ENCODE measurements at regions not wholly inside any gene's neighbourhood (a gene's known extent, or its start where the extent isn't known, plus 50 kb on each side); places are given as distances from the start of the nearest gene placed in this dataset.
"Not testable (repeated sequence)": the region's sequence is repeated elsewhere in the genome, so short reads cannot be mapped to it uniquely, and the experiment has no call there.

DNA sequence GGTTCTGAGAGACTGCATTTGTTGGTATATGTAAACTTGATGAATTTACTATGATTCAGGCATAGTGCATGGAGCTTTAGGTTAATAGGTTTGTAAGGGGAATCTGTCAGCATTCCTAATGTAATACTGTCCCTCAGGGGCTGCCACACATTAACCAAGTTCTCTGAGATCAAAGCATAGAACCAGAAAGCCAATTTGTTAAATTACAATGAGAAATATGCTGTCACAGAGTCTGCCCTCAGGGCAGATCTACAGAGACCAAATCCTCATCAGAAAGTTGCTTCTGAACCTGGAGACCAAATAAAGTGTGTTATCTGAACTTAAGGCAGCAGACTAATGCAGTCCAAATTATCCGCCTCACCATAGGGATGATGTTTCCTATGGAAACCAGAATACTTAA lies 250.8 kb upstream of the HTR1E start:
- no peaks in the 10 kb centered on the region for H3K36me3 ChIP-seq
- no peak overlapping the region for H3K4me3 ChIP-seq
- H3K27me3 ChIP-seq: no peaks in the 10 kb centered on the region
- H3K9me3 ChIP-seq: no peaks in the 10 kb centered on the region
- intact Hi-C loops (cut with DNase I): no loop called here
- TF ChIP-seq, protein P1, sequence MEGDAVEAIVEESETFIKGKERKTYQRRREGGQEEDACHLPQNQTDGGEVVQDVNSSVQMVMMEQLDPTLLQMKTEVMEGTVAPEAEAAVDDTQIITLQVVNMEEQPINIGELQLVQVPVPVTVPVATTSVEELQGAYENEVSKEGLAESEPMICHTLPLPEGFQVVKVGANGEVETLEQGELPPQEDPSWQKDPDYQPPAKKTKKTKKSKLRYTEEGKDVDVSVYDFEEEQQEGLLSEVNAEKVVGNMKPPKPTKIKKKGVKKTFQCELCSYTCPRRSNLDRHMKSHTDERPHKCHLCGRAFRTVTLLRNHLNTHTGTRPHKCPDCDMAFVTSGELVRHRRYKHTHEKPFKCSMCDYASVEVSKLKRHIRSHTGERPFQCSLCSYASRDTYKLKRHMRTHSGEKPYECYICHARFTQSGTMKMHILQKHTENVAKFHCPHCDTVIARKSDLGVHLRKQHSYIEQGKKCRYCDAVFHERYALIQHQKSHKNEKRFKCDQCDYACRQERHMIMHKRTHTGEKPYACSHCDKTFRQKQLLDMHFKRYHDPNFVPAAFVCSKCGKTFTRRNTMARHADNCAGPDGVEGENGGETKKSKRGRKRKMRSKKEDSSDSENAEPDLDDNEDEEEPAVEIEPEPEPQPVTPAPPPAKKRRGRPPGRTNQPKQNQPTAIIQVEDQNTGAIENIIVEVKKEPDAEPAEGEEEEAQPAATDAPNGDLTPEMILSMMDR (IDR thresholded peaks at IDR 0.05): no peak
- no peak for TF ChIP-seq POLR2A (IDR thresholded peaks at IDR 0.05)
- DNase-seq (no peak), ATAC-seq (no peak)
- no peaks in the 10 kb centered on the region for H3K4me1 ChIP-seq
- WGBS (ENCODE audit: insufficient coverage, low coverage, low lambda C conversion rate, missing lambda C conversion rate): 73% methylated on average over 1 of the region's 1 CpG
- no peak overlapping the region for H3K27ac ChIP-seq

- intact Hi-C loops (cut with DNase I): no loop called here
- Histone ChIP-seq H3K9me3 (no peaks in the 10 kb centered on the region), H3K4me3 (no peak overlapping the region), H3K27me3 (no peaks in the 10 kb centered on the region), H3K4me1 (no peaks in the 10 kb centered on the region), H3K36me3 (no peaks in the 10 kb centered on the region), H3K27ac (no peak overlapping the region)
- TF ChIP-seq, protein P1 (IDR thresholded peaks at IDR 0.05): no peak
- no peak for TF ChIP-seq POLR2A (IDR thresholded peaks at IDR 0.05)
- WGBS (ENCODE audit: insufficient coverage, low coverage, low lambda C conversion rate, missing lambda C conversion rate): 56% methylated on average over 3 of the region's 3 CpGs
- DNase-seq (no peak), ATAC-seq (no peak)
Measured at GRCh38 chr6:86685230-86685797, 252.0 kb upstream of the HTR1E start.

DNA sequence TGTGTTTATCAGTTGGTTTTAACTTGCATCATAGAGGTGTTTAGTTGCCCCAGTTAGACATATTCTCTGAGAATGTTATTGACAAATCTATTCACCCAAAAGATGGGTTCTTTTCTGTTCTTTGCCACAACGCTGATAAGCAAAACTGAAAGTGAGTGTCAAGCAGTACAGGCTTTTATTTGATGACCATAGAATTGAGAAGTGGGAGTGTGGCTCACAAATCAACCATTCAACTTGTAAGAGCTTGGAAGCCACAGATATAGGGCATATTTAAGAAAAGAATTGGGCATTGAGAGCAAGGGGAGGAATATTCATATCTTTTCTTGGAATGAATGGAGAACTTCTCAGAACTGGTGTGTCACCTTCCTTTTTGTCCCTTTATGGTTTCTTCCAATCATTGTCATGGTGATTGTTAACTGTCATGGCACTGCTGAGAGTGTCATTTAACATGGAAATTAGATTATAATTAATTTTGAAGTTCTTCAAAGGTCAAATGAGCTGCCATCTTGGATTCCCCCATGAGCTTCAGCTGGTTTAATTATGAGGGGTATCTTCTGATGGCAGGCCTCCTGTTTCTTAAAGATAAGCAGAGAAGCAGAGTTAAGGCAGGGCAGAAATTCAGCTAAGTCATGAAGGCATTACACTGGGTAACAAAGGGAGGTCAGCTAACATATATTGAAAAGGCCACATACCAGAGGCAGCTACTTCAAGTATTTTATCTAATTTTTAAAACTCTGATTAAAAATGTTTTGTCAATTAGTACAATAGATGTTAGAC lies 254.0 kb upstream of the HTR1E start:
- TF ChIP-seq, protein P1 (IDR thresholded peaks at IDR 0.05): no peak
- TF ChIP-seq POLR2A (IDR thresholded peaks at IDR 0.05): no peak
- DNase-seq (no peak), ATAC-seq (no peak)
- H3K4me3 ChIP-seq: no peak overlapping the region
- H3K27ac ChIP-seq: no peak overlapping the region
- H3K4me1 ChIP-seq: no peaks in the 10 kb centered on the region
- 47% methylated on average over 1 of the region's 1 CpG for WGBS (ENCODE audit: insufficient coverage, low coverage, low lambda C conversion rate, missing lambda C conversion rate)
- H3K36me3 ChIP-seq: no peaks in the 10 kb centered on the region
- intact Hi-C loops (cut with DNase I): no loop called here
- no peaks in the 10 kb centered on the region for H3K9me3 ChIP-seq
- no peaks in the 10 kb centered on the region for H3K27me3 ChIP-seq

GRCh38 chr6:86682297-86682696 lies 255.0 kb upstream of the HTR1E start:
- Histone ChIP-seq H3K27ac (no peak overlapping the region), H3K36me3 (no peaks in the 10 kb centered on the region), H3K4me1 (no peaks in the 10 kb centered on the region), H3K4me3 (no peak overlapping the region), H3K9me3 (no peaks in the 10 kb centered on the region), H3K27me3 (no peaks in the 10 kb centered on the region)
- no peak for DNase-seq
- no peak for ATAC-seq
- WGBS (ENCODE audit: insufficient coverage, low coverage, low lambda C conversion rate, missing lambda C conversion rate): no CpG with 5 or more reads among the region's 1 CpG
- intact Hi-C loops (cut with DNase I): no loop called here
- TF ChIP-seq, protein P1 (IDR thresholded peaks at IDR 0.05): no peak
- no peak for TF ChIP-seq POLR2A (IDR thresholded peaks at IDR 0.05)

GRCh38 chr6:86681140-86681539 lies 256.2 kb upstream of the HTR1E start:
- intact Hi-C loops (cut with DNase I); H3K36me3 ChIP-seq; H3K4me1 ChIP-seq; DNase-seq; H3K27ac ChIP-seq; H3K27me3 ChIP-seq; H3K9me3 ChIP-seq; H3K4me3 ChIP-seq; ATAC-seq: not testable (repeated sequence)
- WGBS (ENCODE audit: insufficient coverage, low coverage, low lambda C conversion rate, missing lambda C conversion rate): no CpG with 5 or more reads among the region's 1 CpG

GRCh38 chr6:86672125-86672524 lies 265.2 kb upstream of the HTR1E start:
- H3K27ac ChIP-seq; intact Hi-C loops (cut with DNase I); H3K4me1 ChIP-seq; H3K36me3 ChIP-seq; H3K9me3 ChIP-seq; H3K27me3 ChIP-seq; ATAC-seq; DNase-seq; H3K4me3 ChIP-seq: not testable (repeated sequence)
- 47% methylated on average over 7 of the region's 8 CpGs for WGBS (ENCODE audit: insufficient coverage, low coverage, low lambda C conversion rate, missing lambda C conversion rate)

Data from right lobe of liver (tissue), 6 donors.